WI38 (cell line): ENCODE measurements at regions not wholly inside any gene's neighbourhood (a gene's known extent, or its start where the extent isn't known, plus 50 kb on each side); places are given as distances from the start of the nearest gene placed in this dataset.

Source experiments
- H3K4me3 ChIP-seq: 2 replicates; pipeline ENCODE4 v1.5.1; 2011; ENCODE audit warnings: low read depth, mild to moderate bottlenecking, control low read depth, low read length
- CTCF ChIP-seq: IDR thresholded peaks from 2 replicates; pipeline ENCODE4 v1.5.1; 2012; ENCODE audit warnings: low read depth, mild to moderate bottlenecking, control low read depth, low read length

GRCh38 chr18:29188760-29189159 lies 1011.8 kb upstream of the CDH2 start:
- no peak overlapping the region for H3K4me3 ChIP-seq
- no peak for TF ChIP-seq CTCF

- TF ChIP-seq CTCF, result no peak
Measured at GRCh38 chr18:29185801-29186200, 1008.9 kb upstream of the CDH2 start.

GRCh38 chr18:29184654-29185053 lies 1007.7 kb upstream of the CDH2 start:
- no peak for TF ChIP-seq CTCF
- H3K4me3 ChIP-seq, result no peak overlapping the region

More at GRCh38 chr18:29185801-29186200, 1008.9 kb upstream of the CDH2 start:
- H3K4me3 ChIP-seq, result no peak overlapping the region

- no peak overlapping the region for H3K4me3 ChIP-seq
- no peak for TF ChIP-seq CTCF
Measured at GRCh38 chr18:29181151-29181901, 1004.4 kb upstream of the CDH2 start.

GRCh38 chr18:29176681-29177080 lies 999.8 kb upstream of the CDH2 start:
- H3K4me3 ChIP-seq, result no peak overlapping the region
- no peak for TF ChIP-seq CTCF

- no peak for TF ChIP-seq CTCF
- H3K4me3 ChIP-seq, result no peak overlapping the region
Measured at GRCh38 chr18:29174891-29175290, 998.0 kb upstream of the CDH2 start.

- no peak for TF ChIP-seq CTCF
Measured at GRCh38 chr18:29172756-29173067, 995.8 kb upstream of the CDH2 start.

More at GRCh38 chr18:29172756-29173067, 995.8 kb upstream of the CDH2 start:
- H3K4me3 ChIP-seq, result no peak overlapping the region
